HTR-8/SVneo (cell line): ENCODE measurements at regions not wholly inside any gene's neighbourhood (a gene's known extent, or its start where the extent isn't known, plus 50 kb on each side); places are given as distances from the start of the nearest gene placed in this dataset.

ENCODE experiments used
- DNase-seq: peaks from one replicate; pipeline ENCODE4 v3.0.0; 2011; ENCODE audit warnings: low spot score, mixed read lengths; ENCODE audit not compliant: insufficient read length
- FAIRE-seq: peaks from 2 replicates; lab custom pipeline; 2011; peaks lifted over from hg19 to GRCh38; lab: Jason Lieb, UNC

DNA sequence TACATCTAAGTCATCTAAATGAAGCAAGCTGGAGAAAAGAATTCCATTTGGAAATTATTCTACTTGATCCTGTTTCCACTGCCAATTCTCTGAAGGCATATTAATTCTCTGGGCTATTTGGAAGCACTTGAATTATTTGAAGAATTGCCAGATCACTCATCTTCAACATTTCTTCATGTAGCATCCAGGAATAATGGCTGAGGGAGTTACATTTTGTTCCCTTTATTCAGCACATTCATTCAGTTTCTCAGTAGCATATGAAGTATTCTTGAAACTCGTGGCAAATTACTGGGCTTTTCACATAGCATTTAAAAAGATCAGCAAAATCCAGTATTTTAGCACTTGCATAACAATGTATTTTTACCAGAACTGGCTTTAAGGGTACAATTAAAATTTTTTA, 127.1 kb upstream of the VIPR2 start:
- DNase-seq, result no peak

DNA sequence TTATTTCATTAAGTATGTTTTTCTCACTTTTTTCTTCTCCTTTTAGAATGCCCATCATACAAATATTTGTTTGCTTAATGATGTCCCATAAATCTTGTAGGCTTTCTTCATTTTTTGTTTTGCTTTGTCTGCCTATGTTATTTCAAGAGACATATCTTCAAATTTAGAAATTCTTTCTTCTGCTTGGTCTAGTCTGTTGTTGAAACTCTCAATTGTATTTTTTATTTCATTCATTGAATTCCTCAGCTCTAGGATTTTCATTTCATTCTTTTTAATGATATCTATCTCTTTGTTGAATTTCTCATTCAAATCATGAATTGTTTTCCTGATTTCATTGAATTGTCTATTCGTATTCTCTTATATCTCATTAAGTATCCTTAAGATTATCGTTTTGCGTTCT, 125.1 kb upstream of the VIPR2 start:
- no peak for FAIRE-seq
- DNase-seq, result no peak

More for the DNA sequence above, 127.1 kb upstream of the VIPR2 start:
- no peak for FAIRE-seq

DNA sequence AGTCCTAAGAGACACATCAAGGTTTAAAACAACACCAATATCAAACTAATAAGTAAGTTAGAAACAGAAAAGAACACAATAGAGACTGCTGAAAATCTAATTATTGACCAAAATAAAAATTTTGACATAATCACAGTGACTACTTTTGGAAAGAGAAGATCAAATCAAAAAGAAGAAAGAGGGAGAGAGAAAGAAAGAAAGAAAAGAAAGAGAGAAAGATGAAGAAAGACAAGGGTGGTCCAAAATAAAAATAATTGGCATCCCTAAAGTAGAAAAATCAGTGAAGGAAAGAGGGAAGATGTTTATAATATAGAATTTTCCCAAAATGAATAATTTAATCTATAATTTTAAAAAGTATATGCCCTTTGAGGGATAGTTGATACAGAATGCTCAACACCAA, 118.8 kb upstream of the VIPR2 start:
- FAIRE-seq, result no peak

DNA sequence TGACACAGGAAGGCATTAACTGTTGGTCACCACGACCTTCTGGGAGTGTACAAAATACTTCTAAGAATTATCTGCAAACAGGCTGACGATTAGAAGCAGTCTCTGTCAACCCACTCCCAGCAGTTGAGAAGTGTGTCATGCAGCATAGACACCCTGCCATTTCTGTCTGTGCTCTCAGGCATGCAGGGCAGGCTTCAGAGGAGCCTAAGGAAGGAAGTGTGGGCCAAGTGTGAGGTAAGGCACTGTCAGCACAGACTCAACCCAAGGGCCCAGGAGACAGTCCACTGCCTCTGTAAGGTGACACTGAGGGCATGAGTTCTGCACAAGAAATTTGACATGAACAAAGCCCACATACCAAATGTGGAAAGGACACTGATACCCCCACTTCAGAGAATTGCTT, 109.0 kb upstream of the VIPR2 start:
- no peak for DNase-seq
- no peak for FAIRE-seq

More for the DNA sequence above, 118.8 kb upstream of the VIPR2 start:
- no peak for DNase-seq

DNA sequence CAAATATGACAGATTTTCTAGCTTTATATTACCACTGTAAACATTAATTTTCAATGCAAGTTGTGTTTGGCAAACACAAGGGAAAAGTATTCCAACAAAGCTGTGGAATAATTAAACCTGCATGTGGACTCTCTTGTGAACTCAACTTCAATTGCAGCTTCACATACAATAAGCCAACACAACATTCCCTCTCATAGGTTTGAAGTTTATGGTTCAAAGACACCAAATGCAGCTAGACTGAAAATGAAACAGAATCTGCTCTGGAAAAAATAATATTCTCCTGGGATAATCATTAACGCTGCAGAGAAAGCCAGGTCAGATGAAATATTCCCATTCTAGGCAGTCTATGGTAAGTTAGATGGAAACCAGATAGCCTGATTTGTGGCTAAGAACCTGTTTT, 105.8 kb upstream of the VIPR2 start:
- DNase-seq, result no peak
- FAIRE-seq, result no peak

DNA sequence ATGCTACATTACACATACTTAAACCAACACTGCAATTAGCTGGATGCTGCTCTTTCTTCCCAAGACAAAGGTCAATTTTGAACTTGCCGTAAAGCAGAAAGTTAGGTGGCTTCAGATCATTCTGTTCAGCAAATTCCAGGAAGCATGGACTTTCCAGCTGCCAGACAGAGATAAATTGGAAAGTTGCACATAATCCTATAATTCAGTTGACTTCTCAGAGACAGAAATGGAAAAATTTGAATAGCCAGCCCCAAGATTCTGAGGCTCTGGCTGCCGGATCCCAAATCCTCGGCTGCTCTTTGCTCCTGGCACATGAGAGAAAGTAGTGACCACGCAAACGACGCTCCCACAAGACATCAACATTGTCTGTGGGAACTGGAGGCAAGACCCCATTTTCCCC, 105.0 kb upstream of the VIPR2 start:
- FAIRE-seq (no peak), DNase-seq (no peak)

DNA sequence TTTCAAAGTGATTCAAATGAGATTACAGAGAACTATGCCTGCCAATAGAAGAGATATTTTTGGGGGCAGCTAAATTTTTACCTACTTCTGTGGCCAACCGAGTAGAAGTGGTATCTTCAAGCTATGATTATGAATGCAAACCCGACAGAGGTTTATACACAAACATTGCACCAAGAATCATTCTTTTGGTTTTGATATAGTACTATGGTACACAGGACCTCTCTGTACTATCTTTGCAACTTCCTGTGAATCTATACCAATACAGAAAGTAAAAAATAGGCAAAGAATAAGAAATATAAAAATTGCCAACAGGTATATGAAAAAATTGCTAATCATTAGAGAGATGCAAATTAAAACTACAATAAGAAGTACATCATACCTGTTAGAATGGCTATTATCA, 103.2 kb upstream of the VIPR2 start:
- FAIRE-seq, result no peak
- no peak for DNase-seq

DNA sequence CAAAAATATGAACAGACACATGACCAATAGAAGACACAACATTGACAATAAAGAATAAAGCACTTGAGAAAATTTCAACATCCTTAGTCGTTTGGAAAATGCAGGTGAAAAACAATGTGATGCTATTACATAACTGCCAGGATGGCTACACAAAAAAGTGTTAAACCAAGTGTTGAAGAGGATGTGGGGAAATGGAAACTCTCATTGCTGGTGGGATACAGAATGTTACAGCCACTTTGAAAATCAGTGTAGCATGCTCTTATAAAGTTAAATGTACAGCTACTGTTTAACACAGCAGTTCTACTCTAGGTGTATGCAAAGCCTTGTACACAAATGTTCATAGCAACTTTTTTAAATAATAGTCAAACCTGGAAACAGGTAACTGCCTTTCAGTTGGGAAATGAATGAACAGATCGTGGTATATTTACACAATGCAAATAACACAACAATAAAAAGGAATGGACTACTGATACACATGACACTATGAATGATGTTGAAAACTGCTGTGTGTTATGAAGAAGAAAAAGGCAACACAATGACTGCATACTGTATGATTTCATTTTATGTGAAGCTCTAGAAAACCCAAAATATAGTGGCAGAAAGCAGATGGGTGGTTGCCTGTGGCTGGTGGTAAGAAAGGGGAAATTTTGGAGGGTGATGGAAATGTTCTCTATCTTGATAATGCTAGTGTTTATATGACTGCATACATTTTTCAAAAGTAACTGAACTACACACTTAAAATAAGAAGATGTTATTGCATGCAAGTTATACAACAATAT, 102.2 kb upstream of the VIPR2 start:
- DNase-seq (no peak), FAIRE-seq (no peak)

DNA sequence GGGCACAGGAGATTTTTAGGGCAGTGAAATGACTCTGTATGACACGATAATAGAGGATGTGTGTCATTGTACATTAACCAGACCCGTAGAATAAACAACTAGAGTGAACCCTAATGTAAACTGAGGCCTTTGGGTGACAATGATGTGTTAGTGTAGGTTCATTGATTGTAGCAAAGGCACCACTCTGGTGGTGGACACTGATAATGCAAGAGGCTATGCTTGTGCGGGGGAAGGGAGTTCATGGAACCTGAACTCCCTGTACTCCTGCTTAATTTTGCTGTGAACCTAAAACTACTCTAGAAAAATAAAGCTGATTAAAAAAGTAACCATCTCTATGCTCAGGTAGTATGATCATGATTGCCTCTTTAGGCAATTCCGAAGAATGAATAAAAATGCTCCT, 96.3 kb upstream of the VIPR2 start:
- FAIRE-seq, result no peak

DNA sequence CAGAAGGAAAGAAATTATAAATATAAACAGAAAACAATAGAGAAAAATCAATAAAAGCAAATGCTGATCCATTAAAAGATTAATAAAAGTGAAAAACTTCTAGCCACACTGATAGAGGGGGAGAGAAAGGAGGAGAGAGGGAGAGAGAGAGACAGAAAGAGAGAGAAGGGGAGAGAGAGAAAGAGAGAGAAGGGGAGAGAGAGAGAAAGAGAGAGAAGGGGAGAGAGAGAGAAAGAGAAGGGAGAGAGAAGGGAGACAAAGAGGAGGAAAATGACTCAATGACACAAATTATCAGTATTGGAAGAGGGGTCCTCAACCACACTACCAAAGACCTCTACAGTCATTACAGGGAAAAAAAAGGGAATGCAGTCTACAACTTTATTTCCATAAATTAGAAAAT, 94.4 kb upstream of the VIPR2 start:
- FAIRE-seq, result no peak
- no peak for DNase-seq

More for the DNA sequence above, 96.3 kb upstream of the VIPR2 start:
- no peak for DNase-seq

DNA sequence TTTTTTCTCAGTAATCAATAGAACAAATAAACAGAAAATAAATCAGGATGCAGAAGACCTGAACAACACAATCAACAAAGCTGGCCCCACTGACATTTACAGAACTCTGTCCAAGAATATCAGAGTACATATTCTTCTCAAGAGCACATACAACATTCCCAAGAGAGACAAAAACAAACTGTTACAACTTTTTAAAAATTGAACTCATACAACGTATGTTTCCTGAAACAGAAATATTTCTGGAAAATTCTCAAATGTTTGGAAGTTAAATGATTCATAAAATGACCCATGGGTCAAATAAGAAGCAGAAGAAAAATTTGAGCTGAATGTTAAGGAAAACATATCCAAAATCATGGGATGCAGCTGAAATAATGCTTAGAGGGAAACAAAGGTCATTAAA, 93.9 kb upstream of the VIPR2 start:
- no peak for DNase-seq
- no peak for FAIRE-seq

DNA sequence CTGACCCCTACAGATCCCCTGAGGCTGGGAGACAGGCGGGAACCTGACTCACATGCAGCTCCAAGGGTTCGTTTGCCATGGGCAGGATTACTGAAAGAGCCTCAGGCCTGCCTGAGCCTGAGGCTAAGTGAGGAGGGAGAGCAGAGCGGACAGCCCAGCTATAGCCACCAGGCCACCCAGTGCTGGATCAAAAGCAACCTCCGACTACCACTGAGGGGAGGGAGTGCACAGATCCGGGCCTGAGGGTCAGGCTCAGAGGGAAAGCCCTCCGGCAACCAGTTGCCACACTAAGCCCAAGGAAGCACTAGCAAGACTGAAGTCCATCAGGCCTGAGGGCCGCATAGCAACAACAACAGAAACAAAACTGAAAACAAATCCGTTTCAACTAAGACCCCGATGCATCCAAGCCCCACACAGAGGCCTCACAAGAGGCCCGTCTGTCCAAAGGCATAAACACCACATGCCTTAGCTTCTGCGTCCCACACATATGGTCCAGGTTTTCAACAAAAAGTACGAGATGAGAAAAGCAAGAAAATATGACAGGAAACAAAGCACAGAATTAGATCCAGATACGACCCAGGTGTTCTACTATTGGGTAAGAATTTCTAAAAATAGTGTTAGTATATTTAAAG, 92.5 kb upstream of the VIPR2 start:
- FAIRE-seq, result no peak
- no peak for DNase-seq

DNA sequence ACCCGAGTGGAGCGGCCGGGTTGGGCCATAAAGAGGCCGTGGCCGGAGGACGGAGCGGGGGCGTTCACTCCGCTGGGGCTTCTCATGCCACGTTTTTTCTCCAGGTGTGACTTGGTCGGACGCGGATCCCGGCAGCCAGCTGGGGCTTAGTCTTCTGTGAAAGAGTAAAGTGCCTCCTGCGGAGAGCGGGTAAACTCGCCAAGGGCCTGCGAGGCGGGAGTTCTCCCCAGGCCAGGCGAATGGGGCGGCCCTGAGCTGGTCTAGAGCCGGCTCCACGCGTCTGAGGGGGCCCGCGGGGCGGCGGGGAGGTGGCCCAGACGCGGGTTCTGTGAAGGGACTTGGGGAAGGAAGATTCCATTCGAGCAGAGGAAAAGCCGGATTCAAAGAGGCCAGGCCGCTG, 86.3 kb upstream of the VIPR2 start:
- FAIRE-seq, result no peak

DNA sequence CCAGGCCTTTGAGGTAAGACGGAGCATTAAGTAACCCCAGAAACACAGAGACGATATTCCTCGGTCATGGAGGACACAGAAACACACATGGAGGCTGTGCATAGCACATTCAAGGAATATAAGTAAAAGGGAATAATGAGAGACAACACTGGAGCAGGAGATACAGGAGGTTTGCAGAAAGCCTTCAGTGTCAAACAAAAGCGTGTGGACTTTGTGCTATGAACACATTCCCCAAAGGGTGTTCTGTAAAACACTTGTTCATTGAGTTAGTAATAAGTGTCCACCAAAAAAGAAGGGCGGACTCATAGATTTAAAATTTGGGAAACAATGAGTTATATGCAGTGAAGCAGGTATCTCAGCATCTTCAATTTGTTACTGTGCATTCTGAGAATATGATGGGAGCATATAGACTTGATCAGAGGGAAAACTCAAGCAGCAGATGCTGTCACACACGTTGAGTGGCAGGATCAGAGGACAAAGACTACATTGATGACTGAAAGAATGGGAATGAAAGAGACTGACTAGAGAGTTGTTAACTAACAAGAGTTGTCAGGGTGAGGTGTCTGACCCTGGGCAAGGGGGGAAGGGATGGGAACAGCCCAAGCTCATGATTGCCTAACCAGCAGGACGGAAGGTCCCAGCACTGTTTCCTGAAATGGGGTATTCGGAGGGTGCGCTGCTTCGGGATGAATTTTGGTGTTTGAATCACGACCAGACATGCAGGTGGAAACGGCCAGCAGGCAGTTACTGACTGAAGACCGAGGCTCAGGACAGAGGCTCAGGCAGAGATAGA, 85.2 kb upstream of the VIPR2 start:
- DNase-seq, result no peak

More for the DNA sequence above, 86.3 kb upstream of the VIPR2 start:
- no peak for DNase-seq

DNA sequence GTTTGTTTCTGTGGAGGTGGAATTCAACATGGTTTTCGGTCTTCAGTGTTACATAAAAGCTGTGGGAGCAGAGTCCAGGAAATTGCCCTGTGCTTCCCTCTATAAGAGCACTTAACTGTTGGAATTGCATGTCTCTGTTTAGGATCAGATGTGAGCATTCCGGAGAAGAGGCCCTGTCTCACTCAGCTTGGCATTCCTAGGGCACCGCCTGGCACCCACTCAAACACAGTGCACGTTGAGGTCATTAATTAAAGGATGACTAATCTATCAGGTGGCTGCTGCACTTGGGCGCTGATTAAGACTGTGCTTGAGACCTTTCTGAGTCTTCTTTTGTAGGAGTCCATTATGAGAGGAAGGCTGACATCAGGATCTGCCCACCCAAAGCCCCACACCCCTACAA, 82.8 kb upstream of the VIPR2 start:
- no peak for FAIRE-seq
- DNase-seq, result peak; percentile 21

More for the DNA sequence above, 85.2 kb upstream of the VIPR2 start:
- FAIRE-seq, result no peak

DNA sequence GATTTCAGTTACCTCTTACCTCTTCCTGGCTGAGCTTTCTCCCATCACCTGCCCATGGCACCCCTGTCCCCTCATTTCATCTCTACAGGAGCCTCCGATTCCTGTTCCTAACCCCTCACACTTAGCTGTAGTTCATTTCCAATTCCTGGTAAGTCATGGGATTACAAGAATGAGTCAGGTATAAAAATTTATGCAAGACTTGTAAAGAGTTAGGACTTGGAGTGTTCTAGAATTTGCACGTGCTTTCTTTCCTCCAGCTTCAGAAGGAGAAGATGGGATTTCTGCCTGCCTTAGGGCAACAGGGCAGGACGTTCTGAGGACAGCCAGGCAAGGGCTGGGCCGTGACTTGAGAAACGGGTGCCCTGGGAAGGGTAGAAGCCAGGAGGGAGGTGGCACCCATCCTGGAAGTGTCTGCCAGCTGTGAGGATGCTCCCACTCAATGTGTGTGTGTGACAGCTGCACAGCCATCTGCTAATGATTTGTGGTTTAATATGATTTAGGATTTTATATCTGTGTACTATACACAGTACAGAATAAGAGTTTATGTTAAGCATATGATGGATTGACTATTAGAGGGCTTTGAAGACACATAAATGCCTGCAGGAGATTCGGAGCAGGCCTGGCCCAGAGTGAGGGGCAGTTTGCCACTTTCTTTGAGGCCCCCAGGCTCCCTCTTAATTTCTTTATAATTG, 81.5 kb upstream of the VIPR2 start:
- FAIRE-seq, result no peak
- DNase-seq, result no peak

DNA sequence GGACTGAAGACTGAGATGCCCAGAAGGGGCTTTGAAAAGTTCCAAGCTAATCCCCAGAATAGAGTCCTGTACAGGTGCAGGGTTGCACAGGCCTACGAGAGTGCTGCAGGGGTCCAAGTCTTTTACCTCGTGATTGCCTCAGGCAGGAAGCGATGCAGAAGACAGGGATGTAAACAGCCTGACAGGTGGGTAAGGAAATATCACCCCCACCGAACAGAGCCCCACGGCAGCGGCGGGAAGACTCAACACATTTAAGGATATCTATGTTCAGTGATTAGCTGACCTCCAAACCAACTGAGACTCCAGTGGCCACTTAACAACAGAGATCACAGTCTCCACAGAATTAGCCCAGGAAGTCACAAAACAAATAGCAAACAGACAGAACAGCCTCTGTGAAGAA, 73.9 kb upstream of the VIPR2 start:
- no peak for DNase-seq
- no peak for FAIRE-seq

DNA sequence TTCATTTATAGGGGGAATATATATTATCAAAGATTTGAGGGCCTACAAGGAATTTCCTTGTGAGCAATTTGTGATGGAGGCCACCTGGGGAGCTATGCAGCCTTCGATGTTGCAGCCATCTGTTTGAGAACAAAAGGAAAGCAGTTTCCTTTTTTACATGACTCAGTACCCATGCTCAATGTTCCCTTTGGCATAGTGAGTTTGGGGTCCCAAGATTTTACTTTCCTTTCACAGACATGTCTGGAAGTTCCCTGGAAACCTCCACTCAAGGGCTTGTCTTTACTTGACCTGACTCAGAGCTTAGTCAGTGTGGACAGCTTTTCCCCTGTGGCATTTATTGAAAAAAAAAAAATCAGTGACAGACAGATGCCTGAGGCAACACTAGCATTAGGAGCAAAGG, 73.5 kb upstream of the VIPR2 start:
- no peak for FAIRE-seq
- DNase-seq, result no peak

DNA sequence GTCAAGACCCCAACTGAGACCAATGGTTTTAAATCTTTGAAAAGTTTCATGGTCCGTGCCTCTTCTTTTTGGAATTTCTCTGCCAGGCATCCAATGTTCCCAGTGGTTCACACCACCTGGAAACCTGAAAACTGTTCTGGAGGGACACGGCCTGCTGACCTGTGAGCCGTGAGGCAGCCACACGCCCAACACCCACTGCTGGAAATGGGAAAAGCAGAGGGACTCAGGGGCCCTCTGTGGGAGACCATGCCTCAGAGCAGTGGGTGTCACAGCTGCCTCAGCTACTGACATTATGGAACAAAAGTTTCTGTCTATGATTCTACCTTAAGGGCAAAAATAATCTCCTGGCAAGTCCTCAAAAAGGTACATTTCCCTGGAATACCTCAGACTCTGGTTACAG, 70.4 kb upstream of the VIPR2 start:
- DNase-seq (no peak), FAIRE-seq (no peak)

DNA sequence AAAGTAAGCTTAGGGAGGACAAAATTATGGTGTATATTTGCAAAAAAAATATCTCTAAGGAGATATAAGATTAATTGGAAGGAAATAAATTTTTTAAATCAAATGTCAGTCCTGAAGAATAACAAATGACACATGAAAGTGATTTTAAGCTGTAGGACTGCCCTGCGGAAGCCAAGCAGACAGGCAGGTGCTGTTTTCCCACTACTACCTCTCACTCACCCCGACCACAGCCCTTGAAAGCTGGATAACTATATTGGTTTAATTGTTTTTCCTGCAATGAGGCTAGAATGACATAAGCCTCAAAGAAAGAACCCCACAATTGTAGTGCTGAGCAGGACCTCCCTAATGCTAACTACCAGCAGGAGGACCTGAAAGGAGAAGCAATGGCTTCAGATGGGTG, 68.6 kb upstream of the VIPR2 start:
- FAIRE-seq (no peak), DNase-seq (no peak)

DNA sequence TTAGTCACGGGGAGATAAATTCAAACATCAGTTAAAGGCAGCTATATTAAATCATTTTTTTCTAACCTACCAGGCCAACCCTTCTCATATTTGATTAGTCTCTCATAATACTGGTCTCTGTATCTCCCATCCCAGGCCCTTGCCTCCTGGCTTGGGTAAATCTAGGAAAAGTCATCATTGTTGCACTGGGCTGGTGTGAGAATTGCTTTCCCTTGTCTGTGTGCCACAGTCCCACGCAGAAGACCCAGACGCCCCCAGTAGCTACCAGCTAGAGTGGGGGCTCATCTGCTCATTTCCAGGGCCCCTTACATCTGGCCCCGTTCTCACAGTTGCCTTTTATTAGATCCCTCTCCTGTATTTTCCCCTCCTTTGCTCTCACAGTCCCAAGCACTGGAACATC, 67.6 kb upstream of the VIPR2 start:
- FAIRE-seq (no peak), DNase-seq (no peak)
